ENCODE measurements at regions not wholly inside any gene's neighbourhood (a gene's known extent, or its start where the extent isn't known, plus 50 kb on each side); places are given as distances from the start of the nearest gene placed in this dataset.
"Not testable (repeated sequence)": the region's sequence is repeated elsewhere in the genome, so short reads cannot be mapped to it uniquely, and the experiment has no call there.

- H3K4me3 Mint-ChIP-seq; DNase-seq; H3K27me3 Mint-ChIP-seq; H3K36me3 Mint-ChIP-seq; H3K9me3 Mint-ChIP-seq; H3K4me1 Mint-ChIP-seq; POLR2A ChIA-PET; H3K27ac Mint-ChIP-seq; ATAC-seq (ENCODE audit: low read depth): not testable (repeated sequence)
Observed at GRCh38 chr20:26373066-26373465, 676.4 kb upstream of the ZNF337 start.

GRCh38 chr20:26354511-26354910 is 657.9 kb upstream of the ZNF337 start:
- Mint-ChIP-seq H3K9me3 (peaks cover 15% of the 10 kb centered on the region), H3K27ac (no peak overlapping the region), H3K27me3 (no peaks in the 10 kb centered on the region), H3K36me3 (peaks cover 15% of the 10 kb centered on the region), H3K4me1 (no peaks in the 10 kb centered on the region), H3K4me3 (no peak overlapping the region)
- POLR2A ChIA-PET, result no interaction called here
- no peak for ATAC-seq (ENCODE audit: low read depth)
- DNase-seq, result no peak

GRCh38 chr20:26347396-26347795 is 650.7 kb upstream of the ZNF337 start:
- DNase-seq (no peak), ATAC-seq (ENCODE audit: low read depth) (no peak)
- POLR2A ChIA-PET, result no interaction called here
- H3K27me3 Mint-ChIP-seq, result no peaks in the 10 kb centered on the region
- no peak overlapping the region for H3K4me3 Mint-ChIP-seq
- H3K4me1 Mint-ChIP-seq, result no peaks in the 10 kb centered on the region
- peaks cover 24% of the 10 kb centered on the region for H3K9me3 Mint-ChIP-seq
- no peak overlapping the region for H3K27ac Mint-ChIP-seq
- peaks cover 47% of the 10 kb centered on the region for H3K36me3 Mint-ChIP-seq

- H3K27ac Mint-ChIP-seq, result peak overlapping the region; percentile 76
- peaks cover 10% of the 10 kb centered on the region for H3K4me1 Mint-ChIP-seq
- H3K36me3 Mint-ChIP-seq, result peaks cover 65% of the 10 kb centered on the region
- POLR2A ChIA-PET, H3K27me3 Mint-ChIP-seq, DNase-seq, H3K4me3 Mint-ChIP-seq: not testable (repeated sequence)
- peaks cover 29% of the 10 kb centered on the region for H3K9me3 Mint-ChIP-seq
- ATAC-seq (ENCODE audit: low read depth), result peak; percentile 33
Observed at GRCh38 chr20:26340460-26341065, 643.9 kb upstream of the ZNF337 start.

- POLR2A ChIA-PET, result no interaction called here
- H3K4me3 Mint-ChIP-seq, result no peak overlapping the region
- peak overlapping the region; percentile 72 for H3K27ac Mint-ChIP-seq
- peaks cover 8% of the 10 kb centered on the region for H3K4me1 Mint-ChIP-seq
- H3K9me3 Mint-ChIP-seq, result peaks cover 26% of the 10 kb centered on the region
- H3K36me3 Mint-ChIP-seq, result peaks cover 62% of the 10 kb centered on the region
- no peaks in the 10 kb centered on the region for H3K27me3 Mint-ChIP-seq
- ATAC-seq (ENCODE audit: low read depth), result no peak
- no peak for DNase-seq
Observed at GRCh38 chr20:26324177-26324576, 627.5 kb upstream of the ZNF337 start.

GRCh38 chr20:26315054-26315453 is 618.4 kb upstream of the ZNF337 start:
- peaks cover 30% of the 10 kb centered on the region for H3K9me3 Mint-ChIP-seq
- POLR2A ChIA-PET, result no interaction called here

GRCh38 chr20:26309720-26310119 is 613.1 kb upstream of the ZNF337 start:
- peaks cover 32% of the 10 kb centered on the region for H3K9me3 Mint-ChIP-seq

More at GRCh38 chr20:26315054-26315453, 618.4 kb upstream of the ZNF337 start:
- Mint-ChIP-seq H3K27me3 (no peaks in the 10 kb centered on the region), H3K4me1 (peaks cover 27% of the 10 kb centered on the region), H3K4me3 (no peak overlapping the region), H3K27ac (peak overlapping the region; percentile 54), H3K36me3 (peaks cover 45% of the 10 kb centered on the region)
- DNase-seq (no peak), ATAC-seq (ENCODE audit: low read depth) (no peak)

GRCh38 chr20:26308961-26309360 is 612.3 kb upstream of the ZNF337 start:
- DNase-seq, result no peak
- H3K27ac Mint-ChIP-seq, result peak overlapping the region; percentile 87
- H3K4me1 Mint-ChIP-seq, result peaks cover 41% of the 10 kb centered on the region
- POLR2A ChIA-PET, result interaction anchor here (0.6 kb wide), 1 partner anchor 21 kb away, joined by 5 read pairs; no protein-coding TSS in a partner anchor
- ATAC-seq (ENCODE audit: low read depth), result peak; percentile 54
- peak overlapping the region; percentile 58 for H3K4me3 Mint-ChIP-seq
- peaks cover 74% of the 10 kb centered on the region for H3K36me3 Mint-ChIP-seq
- no peaks in the 10 kb centered on the region for H3K27me3 Mint-ChIP-seq
- H3K9me3 Mint-ChIP-seq, result peaks cover 33% of the 10 kb centered on the region

More at GRCh38 chr20:26309720-26310119, 613.1 kb upstream of the ZNF337 start:
- H3K36me3 Mint-ChIP-seq, result peaks cover 77% of the 10 kb centered on the region
- peaks cover 42% of the 10 kb centered on the region for H3K4me1 Mint-ChIP-seq
- H3K27ac Mint-ChIP-seq, result peak overlapping the region; percentile 87
- peak overlapping the region; percentile 58 for H3K4me3 Mint-ChIP-seq
- POLR2A ChIA-PET, H3K27me3 Mint-ChIP-seq, DNase-seq: not testable (repeated sequence)
- peak; percentile 39 for ATAC-seq (ENCODE audit: low read depth)

GRCh38 chr20:26295006-26295405 is 598.4 kb upstream of the ZNF337 start:
- Mint-ChIP-seq H3K4me3 (no peak overlapping the region), H3K9me3 (peaks cover 31% of the 10 kb centered on the region), H3K27ac (no peak overlapping the region), H3K4me1 (peaks cover 8% of the 10 kb centered on the region), H3K27me3 (no peaks in the 10 kb centered on the region), H3K36me3 (peaks cover 85% of the 10 kb centered on the region)
- no peak for DNase-seq
- POLR2A ChIA-PET, result no interaction called here
- ATAC-seq (ENCODE audit: low read depth), result no peak

- Mint-ChIP-seq H3K4me3 (peak overlapping the region; percentile 20), H3K27ac (peak overlapping the region; percentile 84), H3K4me1 (peaks cover 42% of the 10 kb centered on the region), H3K9me3 (peaks cover 16% of the 10 kb centered on the region), H3K36me3 (peaks cover 71% of the 10 kb centered on the region)
- not testable (repeated sequence) for DNase-seq, H3K27me3 Mint-ChIP-seq
- POLR2A ChIA-PET, result interaction anchor here (0.6 kb wide), 1 partner anchor 20 kb away, joined by 5 read pairs; no protein-coding TSS in a partner anchor
- peak; percentile 84 for ATAC-seq (ENCODE audit: low read depth)
Observed at GRCh38 chr20:26288379-26289061, 591.9 kb upstream of the ZNF337 start.

GRCh38 chr20:26279238-26279637 is 582.6 kb upstream of the ZNF337 start:
- Mint-ChIP-seq H3K27me3 (no peaks in the 10 kb centered on the region), H3K4me1 (peaks cover 41% of the 10 kb centered on the region), H3K27ac (peak overlapping the region; percentile 76), H3K4me3 (peak overlapping the region; percentile 35), H3K9me3 (peaks cover 27% of the 10 kb centered on the region), H3K36me3 (peaks cover 74% of the 10 kb centered on the region)
- no peak for ATAC-seq (ENCODE audit: low read depth)
- POLR2A ChIA-PET, result no interaction called here
- DNase-seq, result no peak

GRCh38 chr20:26277339-26277738 is 580.7 kb upstream of the ZNF337 start:
- no peak for DNase-seq
- no peaks in the 10 kb centered on the region for H3K27me3 Mint-ChIP-seq
- H3K36me3 Mint-ChIP-seq, result peaks cover 56% of the 10 kb centered on the region
- H3K4me1 Mint-ChIP-seq, result peaks cover 27% of the 10 kb centered on the region
- POLR2A ChIA-PET, result no interaction called here
- peaks cover 23% of the 10 kb centered on the region for H3K9me3 Mint-ChIP-seq
- H3K27ac Mint-ChIP-seq, result peak overlapping the region; percentile 45
- ATAC-seq (ENCODE audit: low read depth), result no peak
- H3K4me3 Mint-ChIP-seq, result no peak overlapping the region

- peaks cover 22% of the 10 kb centered on the region for H3K4me1 Mint-ChIP-seq
- H3K9me3 Mint-ChIP-seq, result peaks cover 24% of the 10 kb centered on the region
- peaks cover 50% of the 10 kb centered on the region for H3K36me3 Mint-ChIP-seq
- no peak overlapping the region for H3K4me3 Mint-ChIP-seq
- no peaks in the 10 kb centered on the region for H3K27me3 Mint-ChIP-seq
- POLR2A ChIA-PET, result no interaction called here
- H3K27ac Mint-ChIP-seq, result peak overlapping the region; percentile 45
- DNase-seq, result no peak
- no peak for ATAC-seq (ENCODE audit: low read depth)
Observed at GRCh38 chr20:26276554-26277210, 580.0 kb upstream of the ZNF337 start.

- H3K4me3 Mint-ChIP-seq; POLR2A ChIA-PET; H3K36me3 Mint-ChIP-seq; DNase-seq; H3K27me3 Mint-ChIP-seq; H3K9me3 Mint-ChIP-seq; H3K27ac Mint-ChIP-seq; H3K4me1 Mint-ChIP-seq; ATAC-seq (ENCODE audit: low read depth): not testable (repeated sequence)
Observed at GRCh38 chr20:26268762-26269161, 572.1 kb upstream of the ZNF337 start.
